ENCODE measurements at regions not wholly inside any gene's neighbourhood (a gene's known extent, or its start where the extent isn't known, plus 50 kb on each side); places are given as distances from the start of the nearest gene placed in this dataset.

GRCh38 chr10:107427016-107427415 lies 262.5 kb upstream of the SORCS1 start:
- ATAC-seq = no peak
- intact Hi-C loops (cut with DNase I) = no loop called here
- DNase-seq (ENCODE audit: missing footprints) = no peak

GRCh38 chr10:107425931-107426553 lies 261.5 kb upstream of the SORCS1 start:
- ATAC-seq (peak; percentile 50), DNase-seq (ENCODE audit: missing footprints) (peak; percentile 34)
- intact Hi-C loops (cut with DNase I) = no loop called here

GRCh38 chr10:107424628-107425027 lies 260.1 kb upstream of the SORCS1 start:
- intact Hi-C loops (cut with DNase I) = no loop called here
- DNase-seq (ENCODE audit: missing footprints) (no peak), ATAC-seq (no peak)

- intact Hi-C loops (cut with DNase I) = no loop called here
- no peak for ATAC-seq
- no peak for DNase-seq (ENCODE audit: missing footprints)
Measured at GRCh38 chr10:107423903-107424302, 259.4 kb upstream of the SORCS1 start.

GRCh38 chr10:107422681-107423080 lies 258.2 kb upstream of the SORCS1 start:
- ATAC-seq (no peak), DNase-seq (ENCODE audit: missing footprints) (no peak)
- intact Hi-C loops (cut with DNase I) = no loop called here

- no peak for DNase-seq (ENCODE audit: missing footprints)
- ATAC-seq = no peak
- intact Hi-C loops (cut with DNase I) = no loop called here
Measured at GRCh38 chr10:107420196-107420595, 255.7 kb upstream of the SORCS1 start.

GRCh38 chr10:107418085-107418806 lies 253.7 kb upstream of the SORCS1 start:
- no peak for ATAC-seq

GRCh38 chr10:107417446-107417845 lies 252.9 kb upstream of the SORCS1 start:
- intact Hi-C loops (cut with DNase I) = no loop called here
- ATAC-seq (no peak), DNase-seq (ENCODE audit: missing footprints) (no peak)

More at GRCh38 chr10:107418085-107418806, 253.7 kb upstream of the SORCS1 start:
- intact Hi-C loops (cut with DNase I) = no loop called here
- no peak for DNase-seq (ENCODE audit: missing footprints)

- DNase-seq (ENCODE audit: missing footprints) (no peak), ATAC-seq (no peak)
- intact Hi-C loops (cut with DNase I) = no loop called here
Measured at GRCh38 chr10:107415446-107415845, 250.9 kb upstream of the SORCS1 start.

GRCh38 chr10:107413971-107414370 lies 249.5 kb upstream of the SORCS1 start:
- no peak for ATAC-seq
- intact Hi-C loops (cut with DNase I) = no loop called here
- DNase-seq (ENCODE audit: missing footprints) = no peak

GRCh38 chr10:107409522-107409921 lies 245.0 kb upstream of the SORCS1 start:
- DNase-seq (ENCODE audit: missing footprints) = no peak
- no peak for ATAC-seq
- intact Hi-C loops (cut with DNase I) = loop anchor here (10.0 kb wide), 1 partner anchor 405 kb away; no protein-coding TSS in a partner anchor

GRCh38 chr10:107398115-107398514 lies 233.6 kb upstream of the SORCS1 start:
- ATAC-seq = no peak
- intact Hi-C loops (cut with DNase I) = no loop called here
- no peak for DNase-seq (ENCODE audit: missing footprints)

- ATAC-seq (no peak), DNase-seq (ENCODE audit: missing footprints) (no peak)
- intact Hi-C loops (cut with DNase I) = no loop called here
Measured at GRCh38 chr10:107391901-107392300, 227.4 kb upstream of the SORCS1 start.

GRCh38 chr10:107390563-107390962 lies 226.1 kb upstream of the SORCS1 start:
- DNase-seq (ENCODE audit: missing footprints) (no peak), ATAC-seq (no peak)
- intact Hi-C loops (cut with DNase I) = no loop called here

- DNase-seq (ENCODE audit: missing footprints) = no peak
- intact Hi-C loops (cut with DNase I) = no loop called here
- ATAC-seq = no peak
Measured at GRCh38 chr10:107383357-107383756, 218.9 kb upstream of the SORCS1 start.

- intact Hi-C loops (cut with DNase I) = no loop called here
- ATAC-seq (no peak), DNase-seq (ENCODE audit: missing footprints) (no peak)
Measured at GRCh38 chr10:107379601-107380000, 215.1 kb upstream of the SORCS1 start.

GRCh38 chr10:107371801-107372200 lies 207.3 kb upstream of the SORCS1 start:
- ATAC-seq (no peak), DNase-seq (ENCODE audit: missing footprints) (no peak)
- intact Hi-C loops (cut with DNase I) = no loop called here

GRCh38 chr10:107364872-107365271 lies 200.4 kb upstream of the SORCS1 start:
- no peak for DNase-seq (ENCODE audit: missing footprints)
- intact Hi-C loops (cut with DNase I) = no loop called here
- ATAC-seq = no peak

- intact Hi-C loops (cut with DNase I) = no loop called here
- DNase-seq (ENCODE audit: missing footprints) (no peak), ATAC-seq (no peak)
Measured at GRCh38 chr10:107362306-107362705, 197.8 kb upstream of the SORCS1 start.

GRCh38 chr10:107357033-107357432 lies 192.5 kb upstream of the SORCS1 start:
- no peak for DNase-seq (ENCODE audit: missing footprints)
- ATAC-seq = no peak
- intact Hi-C loops (cut with DNase I) = no loop called here

GRCh38 chr10:107356396-107356795 lies 191.9 kb upstream of the SORCS1 start:
- no peak for ATAC-seq
- intact Hi-C loops (cut with DNase I) = no loop called here
- DNase-seq (ENCODE audit: missing footprints) = no peak

All from Right ventricle myocardium inferior (tissue), 1 donor.